HG03565 (cell line): ENCODE measurements at regions not wholly inside any gene's neighbourhood (a gene's known extent, or its start where the extent isn't known, plus 50 kb on each side); places are given as distances from the start of the nearest gene placed in this dataset.

Experiments used
- ATAC-seq: cut with Tn5 transposase; IDR thresholded peaks from one replicate; pipeline ENCODE4 v1.9.1; 2021; ENCODE audit warnings: mild to moderate bottlenecking, moderate library complexity; ENCODE audit not compliant: unreplicated experiment

DNA sequence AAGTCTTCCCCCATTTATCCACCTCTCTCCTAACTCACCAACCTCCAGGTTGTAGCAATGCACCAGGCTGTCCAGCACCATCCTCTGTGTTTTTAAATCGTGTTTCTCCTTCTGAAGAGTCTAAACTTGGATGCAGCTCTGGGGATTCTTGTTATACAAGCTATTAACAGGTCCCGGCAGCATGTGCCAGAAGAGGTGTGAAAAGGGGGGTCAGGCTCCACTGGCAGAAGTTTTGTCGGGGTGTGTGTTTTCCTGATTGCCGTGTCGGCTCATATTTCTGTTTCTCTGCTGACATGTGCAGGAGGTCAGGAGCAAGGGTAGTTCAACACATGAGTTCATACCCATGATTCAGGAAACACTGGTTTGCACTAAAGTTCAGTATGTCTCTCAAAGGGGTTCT is 658.6 kb upstream of the CAMK1G start:
- no peak for ATAC-seq

DNA sequence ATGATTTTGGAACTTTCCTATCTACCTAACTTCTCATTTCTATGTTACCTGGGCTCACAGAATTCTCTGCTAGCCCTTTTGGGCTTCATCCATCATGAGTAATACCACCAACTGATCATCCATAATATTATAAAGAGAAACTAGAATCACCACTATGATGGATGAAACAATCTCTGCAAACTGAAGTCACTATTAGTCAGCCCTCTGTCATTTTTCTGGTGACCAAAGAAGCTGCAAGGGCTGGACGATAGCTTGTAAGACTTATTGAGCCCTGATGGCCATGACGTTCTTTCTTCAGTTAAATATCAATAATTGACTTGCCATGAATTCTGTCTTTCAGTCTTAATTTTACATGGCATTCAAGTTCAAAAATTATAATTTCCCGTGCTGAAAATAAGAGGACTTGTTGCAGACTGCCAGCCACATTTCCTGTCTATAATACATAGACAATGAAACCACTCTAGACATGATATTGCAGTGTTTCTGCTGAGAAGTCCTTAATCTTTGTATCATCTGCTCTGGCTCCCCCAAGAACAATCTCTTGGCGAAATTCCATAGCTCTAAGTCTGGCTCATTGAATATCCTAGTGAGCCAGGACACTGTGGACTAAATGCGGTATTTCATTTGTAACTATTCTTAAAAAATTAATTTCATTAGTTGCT is 655.0 kb upstream of the CAMK1G start:
- no peak for ATAC-seq

DNA sequence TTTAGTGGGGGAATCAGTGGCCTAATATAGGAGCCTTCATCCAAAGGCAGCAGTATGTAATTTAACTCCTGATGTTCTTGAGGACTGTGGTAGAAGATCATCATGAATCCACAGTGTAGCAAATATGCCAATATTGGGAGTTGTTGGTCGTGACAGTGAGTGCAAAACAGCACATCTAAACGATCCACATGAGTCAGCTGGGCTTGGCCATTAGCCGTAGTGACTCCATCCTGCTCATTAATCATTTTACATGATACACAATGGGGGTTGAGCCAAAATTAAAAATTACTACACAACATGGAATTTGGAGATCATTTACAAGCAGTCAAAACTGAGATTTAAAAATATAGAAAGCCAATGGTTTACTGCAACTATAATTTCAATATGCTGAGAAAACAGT is 653.9 kb upstream of the CAMK1G start:
- no peak for ATAC-seq

DNA sequence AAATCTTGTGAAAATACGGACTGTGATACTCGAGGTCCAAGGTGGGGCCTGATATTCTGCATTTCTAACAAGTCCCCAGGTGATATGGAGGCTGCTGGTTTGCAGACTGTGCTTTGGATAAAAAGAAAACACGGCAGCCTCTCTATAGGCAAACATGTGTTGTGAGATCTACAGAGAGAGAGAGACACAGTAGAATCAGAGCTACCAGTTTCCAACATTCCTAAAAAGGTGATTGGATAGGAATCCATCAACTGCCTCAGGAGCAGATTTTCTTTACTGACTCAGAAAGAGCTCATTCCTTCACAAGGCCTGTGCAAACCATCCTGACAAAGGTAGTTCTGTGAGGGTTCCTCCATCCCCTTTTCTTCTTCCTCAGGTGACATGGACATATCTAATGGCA is 651.6 kb upstream of the CAMK1G start:
- ATAC-seq = no peak

DNA sequence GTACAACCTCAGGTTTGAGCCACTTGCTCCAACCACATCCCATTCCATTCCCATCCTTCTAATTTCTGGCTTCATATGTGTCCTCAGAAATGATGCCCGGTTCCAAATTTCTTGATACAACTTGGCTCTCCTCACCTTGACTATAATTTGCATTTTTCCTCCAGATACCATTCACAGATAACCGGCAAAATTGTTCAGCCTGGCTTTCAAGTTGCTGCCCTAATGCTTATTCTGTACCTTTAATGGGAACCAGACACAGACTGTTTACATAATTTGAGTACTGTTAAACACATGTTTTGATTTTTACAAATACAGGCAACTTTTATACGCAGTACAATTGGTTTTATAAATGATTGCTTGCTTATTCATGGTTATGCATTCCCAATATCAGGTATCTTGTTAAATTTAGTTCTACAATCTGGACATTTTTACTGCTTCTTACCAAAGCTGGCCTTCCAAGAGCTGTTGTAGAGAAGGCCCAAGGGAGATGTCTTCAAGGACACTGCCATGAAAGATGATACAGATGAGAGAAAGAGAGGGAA is 649.5 kb upstream of the CAMK1G start:
- ATAC-seq = no peak

DNA sequence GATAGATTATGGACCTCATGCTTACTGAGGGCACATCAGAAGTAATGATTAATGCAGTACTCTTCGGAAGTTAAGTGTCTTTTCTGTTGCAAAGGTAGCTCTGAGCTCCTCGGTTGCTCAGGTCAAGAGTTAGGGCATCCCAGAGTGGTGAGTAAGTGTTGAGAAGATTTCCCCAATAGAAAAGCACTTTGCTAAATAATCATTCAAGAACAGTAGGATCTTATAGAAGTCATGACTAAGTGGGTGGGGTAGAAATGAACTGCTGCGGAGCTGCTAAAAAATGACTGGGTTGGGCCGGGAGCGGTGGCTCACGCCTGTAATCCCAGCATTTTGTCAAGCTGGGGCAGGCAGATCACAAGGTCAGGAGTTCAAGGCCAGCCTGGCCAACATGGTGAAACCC is 648.6 kb upstream of the CAMK1G start:
- no peak for ATAC-seq

DNA sequence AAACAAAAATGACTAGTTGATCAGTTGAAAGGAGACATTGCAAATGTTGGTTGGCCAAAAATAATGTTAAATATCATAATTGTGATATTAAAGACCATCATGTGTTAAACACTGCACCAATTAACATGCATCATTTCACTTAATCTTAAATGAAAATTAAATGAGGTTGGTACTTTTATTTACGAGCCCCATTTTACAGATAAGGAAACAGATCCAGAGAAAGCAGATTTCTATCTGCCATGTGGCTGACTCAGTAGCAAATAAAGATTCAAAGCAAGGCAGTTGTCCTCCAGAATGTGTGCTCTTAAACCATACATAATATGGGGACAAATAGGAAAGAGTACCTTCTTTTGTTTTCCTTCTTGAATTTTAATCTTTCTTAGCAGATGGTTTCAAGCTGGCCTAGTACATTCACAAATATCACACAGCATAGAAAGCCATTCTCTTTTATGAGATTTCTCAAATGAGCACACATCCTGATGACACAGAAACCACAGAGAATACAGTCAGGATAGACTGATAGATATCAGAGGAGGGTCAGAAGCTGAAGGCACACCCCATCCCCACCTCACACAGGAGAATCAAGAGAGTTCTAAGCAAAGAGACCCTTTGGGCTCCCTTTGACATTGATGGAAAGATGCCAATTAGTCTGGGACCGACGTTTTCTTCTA is 647.9 kb upstream of the CAMK1G start:
- ATAC-seq = no peak

DNA sequence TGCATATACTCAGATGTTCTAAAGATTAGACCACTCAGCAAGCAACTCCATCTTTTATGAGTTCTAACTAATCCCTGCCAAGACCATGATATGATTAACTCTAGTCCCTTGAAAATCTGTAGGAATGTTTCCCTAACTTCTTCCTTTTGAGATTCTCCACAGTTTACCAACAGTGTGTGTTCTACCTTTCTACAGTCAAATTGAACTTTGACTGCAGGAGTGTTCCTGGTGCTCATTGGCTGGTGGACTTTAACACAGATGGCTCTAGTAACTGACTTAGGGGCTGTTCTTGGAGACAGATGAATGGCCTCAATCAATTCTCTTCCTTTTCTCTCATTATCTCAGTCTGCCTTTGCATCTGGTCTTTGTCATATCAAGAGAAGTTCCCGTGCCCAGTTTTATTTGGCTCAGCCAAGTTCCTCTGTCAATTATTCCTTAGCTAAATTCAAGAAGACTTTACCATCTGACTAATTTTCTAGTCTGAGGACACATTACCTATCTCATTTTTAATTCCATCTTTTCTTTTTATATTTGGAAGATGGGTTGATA is 643.9 kb upstream of the CAMK1G start:
- no peak for ATAC-seq

DNA sequence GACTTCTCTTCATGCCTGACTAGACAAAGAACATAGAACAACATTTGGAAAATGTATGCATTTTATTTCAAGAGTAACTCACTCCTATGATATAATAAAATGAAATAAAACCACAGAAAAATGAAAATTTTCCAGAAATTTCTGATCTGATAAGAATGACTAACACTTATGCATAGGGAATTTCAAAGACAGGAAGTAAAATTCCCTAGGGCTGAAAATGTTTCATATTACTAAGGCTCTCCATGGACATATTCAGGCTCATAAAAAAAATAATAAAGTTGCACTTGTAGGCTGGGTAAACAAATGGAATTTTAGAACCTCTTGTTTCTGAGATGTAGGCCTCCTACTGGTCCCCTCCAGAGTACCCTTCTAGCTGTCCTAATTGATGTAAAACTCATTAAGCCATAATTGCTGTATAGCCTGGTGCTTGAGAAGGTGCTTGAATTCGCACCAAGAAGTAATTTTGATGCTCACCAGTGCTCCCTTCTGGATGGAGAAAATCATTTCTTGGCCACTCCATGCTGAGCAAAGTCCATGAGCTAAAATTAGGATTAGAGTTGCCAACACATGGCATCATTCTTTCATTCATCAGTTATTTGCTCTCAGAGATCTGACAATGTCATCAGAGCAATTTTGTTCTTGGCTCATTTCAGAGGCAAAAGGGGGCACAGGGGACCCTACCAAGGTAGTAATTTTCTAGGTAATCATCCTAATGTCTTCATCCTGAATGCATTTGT is 641.0 kb upstream of the CAMK1G start:
- ATAC-seq = no peak

DNA sequence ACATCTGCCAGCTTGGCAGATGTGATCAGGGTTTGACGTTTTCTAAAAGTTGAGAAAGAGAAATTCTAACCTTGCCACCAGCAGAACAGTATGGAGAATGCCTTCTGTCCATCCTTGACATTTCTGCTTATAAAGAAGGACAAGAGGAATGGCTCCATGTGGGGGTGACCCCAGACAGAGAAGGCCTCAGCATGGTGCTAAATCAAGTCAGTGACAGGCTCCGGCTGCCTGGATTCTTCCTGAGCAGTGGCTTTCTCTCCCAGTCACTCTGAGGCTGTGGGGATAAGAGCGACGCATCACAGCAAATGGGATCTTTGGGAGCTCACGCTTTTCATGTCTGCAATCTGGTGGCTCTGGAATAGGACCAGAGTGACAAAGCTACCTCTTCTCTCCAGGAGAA is 640.2 kb upstream of the CAMK1G start:
- ATAC-seq = no peak

DNA sequence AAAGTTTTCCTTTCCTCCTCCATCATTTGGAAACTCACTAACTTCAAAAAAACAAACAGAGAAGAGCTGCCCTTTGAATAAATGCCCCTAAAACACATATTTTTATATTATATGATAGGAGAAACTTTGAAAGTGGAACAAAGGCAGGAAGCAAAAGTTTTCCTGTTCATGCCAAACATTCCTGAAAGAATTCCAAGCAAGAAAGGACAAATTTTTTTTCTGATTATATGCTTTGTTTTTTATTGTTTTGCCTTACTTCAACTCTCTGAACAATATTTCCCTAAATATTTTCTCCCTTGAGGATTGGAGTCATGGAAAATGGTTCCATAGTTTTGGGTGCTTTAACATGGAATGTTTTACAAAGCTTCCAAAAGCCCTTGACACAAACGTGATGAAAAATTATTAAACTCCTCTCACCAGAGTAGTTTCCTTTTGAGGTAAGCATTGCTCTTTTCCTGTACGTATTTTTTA is 638.5 kb upstream of the CAMK1G start:
- ATAC-seq = no peak

DNA sequence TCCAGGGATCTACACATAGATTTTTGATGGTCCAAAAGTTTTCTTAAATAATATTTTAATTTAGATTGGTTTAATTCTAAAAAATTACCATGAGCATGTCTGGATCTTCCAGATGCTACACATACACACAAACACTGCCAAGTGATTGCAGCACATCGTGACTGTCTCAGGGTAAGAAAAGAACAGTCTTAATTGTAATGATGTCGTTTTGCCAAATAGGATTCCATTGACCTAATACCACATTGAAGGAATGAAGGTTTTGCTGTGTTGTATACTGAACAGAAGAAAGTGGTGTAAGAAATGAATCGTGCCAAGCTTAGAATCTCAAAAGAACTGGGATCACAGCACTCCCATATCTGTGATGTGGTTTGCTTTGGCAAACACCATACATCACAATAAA is 633.3 kb upstream of the CAMK1G start:
- no peak for ATAC-seq

DNA sequence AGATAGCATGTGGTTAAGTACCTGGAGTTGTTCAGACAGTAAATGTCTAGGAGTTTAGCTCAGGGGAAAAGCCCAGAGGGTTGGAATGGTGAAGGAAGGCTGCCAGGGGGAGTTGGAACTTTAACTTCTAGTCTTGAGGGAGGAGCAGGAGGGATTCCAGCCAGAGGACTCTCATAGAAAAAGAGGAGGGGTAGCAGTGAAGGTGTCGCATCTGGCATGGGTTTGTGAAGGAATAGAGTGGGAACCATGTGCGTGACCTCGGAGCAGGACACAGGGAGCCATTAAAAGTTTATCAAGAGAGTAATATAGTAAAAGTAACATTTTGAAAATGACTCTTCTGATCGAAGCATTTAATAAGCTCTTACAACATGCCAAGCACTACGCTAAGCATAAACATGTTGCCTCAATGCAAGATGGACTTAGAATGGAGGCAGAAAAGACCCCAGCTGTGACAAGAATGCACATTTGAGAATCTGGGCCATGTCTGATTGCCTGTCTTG is 632.4 kb upstream of the CAMK1G start:
- ATAC-seq = no peak

DNA sequence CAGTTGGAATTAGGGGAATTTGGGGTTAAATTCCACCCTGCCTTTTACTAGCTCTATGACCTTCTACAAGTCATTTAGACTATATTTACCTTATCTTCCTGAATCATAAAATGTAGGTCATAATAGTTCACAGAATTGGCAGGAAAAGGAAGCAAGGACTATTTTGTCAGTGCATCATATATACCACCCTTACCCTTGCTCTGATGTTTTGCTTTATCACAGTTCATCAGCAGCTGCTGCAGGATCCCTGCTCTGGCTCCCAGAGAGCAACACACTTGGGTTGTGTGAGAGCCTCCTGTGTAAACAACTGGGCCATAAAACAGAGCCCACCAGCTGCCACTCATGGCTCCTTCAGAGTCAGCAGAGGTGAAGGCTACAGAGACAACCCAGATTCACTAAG is 631.6 kb upstream of the CAMK1G start:
- ATAC-seq = no peak

DNA sequence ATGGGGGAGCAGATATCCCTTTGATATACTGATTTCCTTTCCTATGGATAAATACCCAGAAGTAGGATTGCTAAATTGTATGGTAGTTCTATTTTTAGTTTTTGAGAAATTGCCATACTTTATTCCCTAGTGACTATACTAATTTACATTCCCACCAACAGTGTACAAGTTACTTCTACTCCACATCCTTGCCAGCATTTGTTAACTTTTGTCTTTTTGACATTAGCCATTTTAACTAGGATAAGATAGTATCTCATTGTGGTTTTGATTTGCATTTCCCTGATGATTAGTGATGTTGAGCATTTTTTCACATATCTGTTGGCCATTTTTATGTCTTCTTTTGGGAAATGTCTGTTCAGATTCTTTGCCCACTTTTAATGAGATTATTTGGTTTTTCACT is 620.6 kb upstream of the CAMK1G start:
- no peak for ATAC-seq

DNA sequence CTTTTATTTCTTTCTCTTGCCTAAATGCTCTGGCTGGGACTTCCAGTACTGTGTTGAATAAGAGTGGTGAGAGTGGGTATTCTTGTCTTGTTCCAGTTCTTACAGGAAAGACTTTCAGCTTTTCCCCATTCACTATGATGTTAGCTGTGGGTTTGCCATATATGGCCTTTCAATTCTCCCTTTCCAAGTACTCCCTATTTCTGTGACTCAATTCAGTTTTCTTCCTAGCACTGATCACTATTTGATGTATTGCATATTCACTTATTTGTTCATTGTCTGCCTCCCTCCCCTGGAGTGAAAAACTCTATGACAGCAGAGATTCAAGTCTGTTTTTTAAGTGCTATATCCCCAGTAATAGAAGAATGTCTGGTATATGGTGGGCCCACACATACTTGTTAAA is 618.2 kb upstream of the CAMK1G start:
- no peak for ATAC-seq

DNA sequence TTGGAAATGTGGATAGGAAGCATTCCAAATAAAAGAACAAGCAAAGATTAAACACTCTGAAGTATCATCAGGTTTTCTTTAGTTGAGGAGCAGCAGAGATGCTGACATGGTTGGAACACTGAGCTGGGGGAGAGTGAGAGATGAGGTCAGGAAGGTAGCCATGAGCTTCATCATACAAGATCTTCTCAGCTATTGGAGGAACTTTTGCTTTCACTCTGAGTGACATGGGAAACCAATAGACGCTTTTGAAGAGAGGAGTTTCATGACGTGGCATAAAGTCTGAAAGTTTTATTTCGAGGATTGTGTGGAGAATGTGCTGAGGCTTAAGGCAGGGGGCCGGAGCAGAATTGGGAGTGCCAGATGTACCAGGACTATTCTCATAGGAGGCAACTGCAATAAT is 616.2 kb upstream of the CAMK1G start:
- ATAC-seq = no peak

DNA sequence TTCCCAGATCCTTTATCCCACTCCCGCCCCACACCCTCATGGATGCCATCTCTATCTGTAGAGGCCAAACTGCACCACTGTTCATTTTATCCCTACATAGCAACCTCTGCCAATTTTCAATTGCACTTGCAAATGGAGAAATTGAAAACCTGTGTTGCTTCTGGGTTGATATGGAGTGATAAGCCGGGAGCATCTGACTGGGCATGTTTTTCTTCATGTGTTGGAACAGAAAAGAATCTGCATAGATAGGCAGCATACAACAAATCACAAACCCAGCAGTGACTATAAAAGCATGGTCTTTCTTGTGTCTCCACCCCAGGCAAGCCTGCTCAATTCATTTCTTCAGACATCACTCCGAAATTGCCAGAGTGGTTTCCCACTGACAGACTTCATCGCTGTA is 608.8 kb upstream of the CAMK1G start:
- ATAC-seq = no peak

DNA sequence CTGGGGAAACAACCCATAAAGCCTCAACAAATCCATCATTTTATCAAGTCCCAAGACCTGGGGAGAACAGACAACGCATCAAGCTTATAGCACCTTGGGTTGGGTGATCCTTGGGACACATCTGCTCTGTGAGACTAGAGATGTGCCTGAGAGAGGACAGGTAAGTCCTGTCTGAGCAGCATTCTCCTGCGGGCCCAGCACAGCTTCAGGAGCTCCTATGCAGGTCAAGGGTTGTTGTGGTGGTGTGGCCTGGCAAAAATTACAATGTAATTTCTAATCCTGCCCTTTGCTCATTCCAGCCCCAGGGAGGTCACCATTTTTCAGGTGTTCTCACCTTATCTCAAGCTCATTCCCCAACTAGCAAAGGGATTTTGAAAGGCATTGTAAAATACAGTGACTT is 608.1 kb upstream of the CAMK1G start:
- ATAC-seq = no peak

DNA sequence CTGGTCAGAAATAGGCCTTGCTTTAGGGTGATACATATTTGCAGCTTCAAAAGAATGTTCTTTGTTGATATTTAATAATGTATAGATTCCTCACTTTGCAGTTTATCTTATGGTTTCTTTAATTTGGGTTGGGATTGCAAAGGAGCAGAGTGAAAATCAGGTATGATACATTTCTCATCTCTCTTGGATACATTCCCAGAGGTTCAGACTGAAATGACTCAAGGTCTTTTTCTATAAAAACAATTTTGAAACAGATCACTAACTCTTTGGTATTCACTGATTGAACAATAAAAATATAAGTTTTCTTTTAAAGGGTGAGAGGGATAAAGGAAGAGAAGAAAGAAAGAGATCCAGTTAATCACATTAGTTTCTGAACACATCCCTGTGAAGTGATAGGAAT is 606.5 kb upstream of the CAMK1G start:
- no peak for ATAC-seq

DNA sequence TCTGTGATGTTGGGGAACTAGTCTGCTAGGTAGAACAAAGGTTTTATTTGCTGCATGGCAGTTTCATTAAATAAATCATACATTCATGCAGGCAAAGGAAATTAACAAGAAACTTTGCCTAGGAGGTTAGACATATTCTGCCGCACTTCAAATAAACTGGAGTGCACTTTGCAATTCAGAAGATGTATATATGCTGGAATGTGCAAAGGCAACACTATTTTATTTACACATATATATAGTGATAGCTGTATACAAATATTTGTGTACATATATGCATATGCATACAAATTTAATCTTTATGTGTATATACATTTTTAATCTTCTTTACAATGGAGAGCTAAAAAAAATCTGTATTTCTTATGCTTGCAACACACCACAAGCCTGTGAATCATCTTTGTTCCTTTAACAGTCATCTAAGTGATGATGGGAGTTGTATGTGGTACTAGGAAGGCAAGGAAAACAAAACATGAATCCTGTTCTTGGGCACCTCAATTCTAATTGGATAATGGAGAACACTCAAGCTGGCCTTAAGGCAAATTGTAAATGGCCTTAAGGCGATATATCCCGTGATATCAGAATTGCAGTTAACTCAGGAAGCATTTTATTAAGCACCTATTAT is 605.8 kb upstream of the CAMK1G start:
- no peak for ATAC-seq
